SK-N-SH (cell line): ENCODE measurements at regions not wholly inside any gene's neighbourhood (a gene's known extent, or its start where the extent isn't known, plus 50 kb on each side); places are given as distances from the start of the nearest gene placed in this dataset.

Source experiments
- CTCF ChIA-PET: fragments of 300-600, 350-600 bp; formaldehyde crosslinking; extraction: SDS; loops from one replicate; lab custom pipeline; 2021; lab: Yijun Ruan, JAX
- POLR2A ChIA-PET: fragments of 350-600 bp; sonication (Branson Sonifier 250); formaldehyde crosslinking; extraction: SDS; loops from one replicate; lab custom pipeline; 2020; ENCODE audit warnings: antibody characterized with exemption, inconsistent platforms; lab: Yijun Ruan, JAX
- DNase-seq: peaks from one replicate; pipeline ENCODE4 v3.0.0; 2012
- H2AFZ ChIP-seq: fragments of 200-600 bp; sonication (generic); 2 replicates; pipeline ENCODE4 v1.8.1; 2016; ENCODE audit warnings: antibody characterized with exemption, mild to moderate bottlenecking, low read depth
- H3F3A ChIP-seq: fragments of 200-600 bp; sonication (generic); replicated peaks from 2 replicates; pipeline ENCODE3; 2016; ENCODE audit warnings: antibody characterized with exemption, mild to moderate bottlenecking; ENCODE audit not compliant: insufficient read depth
- H3K27ac ChIP-seq, 2 experiments: fragments of 200-500 bp in 1 of 2; fragments of 200-600 bp in 1 of 2; sonication (Bioruptor generic) in 1 of 2; sonication (generic), shearing (Covaris generic) in 1 of 2; 2 replicates each; pipeline versions ENCODE4 v1.5.1 to v1.6.1; 2014 to 2016; ENCODE audit warnings: low read depth in 2 of 2, inconsistent platforms in 1 of 2, low read length in 1 of 2, mild to moderate bottlenecking in 1 of 2, mixed read lengths in 1 of 2
- H3K27me3 ChIP-seq: fragments of 200-600 bp; sonication (generic), shearing (Covaris generic); 2 replicates; pipeline ENCODE4 v1.6.1; 2016; ENCODE audit warnings: mixed run types; ENCODE audit not compliant: insufficient read depth
- H3K36me3 ChIP-seq, 2 experiments: fragments of 200-500 bp in 1 of 2; fragments of 200-600 bp in 1 of 2; sonication (Bioruptor generic) in 1 of 2; sonication (generic) in 1 of 2; replicated peaks in 1 of 2; 2 replicates each; pipeline versions ENCODE3 to v1.5.1; 2014 to 2016; ENCODE audit warnings: low read length in 1 of 2, mild to moderate bottlenecking in 1 of 2; ENCODE audit not compliant: insufficient read depth in 2 of 2, control insufficient read depth in 1 of 2
- H3K4me1 ChIP-seq, 2 experiments: fragments of 200-500 bp in 1 of 2; fragments of 200-600 bp in 1 of 2; sonication (Bioruptor generic) in 1 of 2; sonication (generic), shearing (Covaris generic) in 1 of 2; 2 replicates each; pipeline versions ENCODE4 v1.5.1 to v1.6.1; 2014 to 2016; ENCODE audit warnings: low read depth in 1 of 2, low read length in 1 of 2, mixed run types in 1 of 2; ENCODE audit not compliant: insufficient read depth in 2 of 2, control insufficient read depth in 1 of 2
- H3K4me2 ChIP-seq: fragments of 200-600 bp; sonication (generic), shearing (Covaris generic); 2 replicates; pipeline ENCODE4 v1.6.1; 2017; ENCODE audit warnings: mixed run types
- H3K4me3 ChIP-seq, 2 experiments: fragments of 200-500 bp in 1 of 2; fragments of 200-600 bp in 1 of 2; sonication (Bioruptor generic) in 1 of 2; sonication (generic), shearing (Covaris generic) in 1 of 2; 2 replicates each; pipeline versions ENCODE4 v1.5.1 to v1.8.1; 2014 to 2016; ENCODE audit warnings: low read depth in 2 of 2, inconsistent platforms in 1 of 2, low read length in 1 of 2, mild to moderate bottlenecking in 1 of 2, mixed read lengths in 1 of 2, moderate library complexity in 1 of 2
- H3K79me2 ChIP-seq: fragments of 200-600 bp; sonication (generic); 2 replicates; pipeline ENCODE4 v1.8.1; 2017; ENCODE audit warnings: mild to moderate bottlenecking; ENCODE audit not compliant: insufficient read depth
- H3K9ac ChIP-seq: fragments of 200-600 bp; sonication (generic); 2 replicates; pipeline ENCODE4 v1.6.1; 2017; ENCODE audit warnings: mixed run types
- H3K9me2 ChIP-seq: fragments of 200-600 bp; sonication (generic); 2 replicates; pipeline ENCODE4 v1.6.1; 2017; ENCODE audit warnings: mixed run types
- H3K9me3 ChIP-seq: fragments of 200-600 bp; sonication (generic); 2 replicates; pipeline ENCODE4 v1.6.1; 2017; ENCODE audit warnings: mixed run types, mild to moderate bottlenecking, moderate library complexity
- H4K20me1 ChIP-seq: fragments of 200-600 bp; sonication (generic); 2 replicates; pipeline ENCODE4 v1.6.1; 2017; ENCODE audit warnings: mild to moderate bottlenecking, mixed run types; ENCODE audit not compliant: insufficient read depth
- CHD2 ChIP-seq: fragments of 150-350 bp; IDR thresholded peaks from 2 replicates; pipeline ENCODE4 v1.6.1; 2018; ENCODE audit warnings: low read length; ENCODE audit not compliant: partially characterized antibody
- EP300 ChIP-seq, 2 experiments: IDR thresholded peaks; 2 replicates each; pipeline versions ENCODE4 v1.4.0 to v1.6.1; 2012; ENCODE audit warnings: borderline replicate concordance in 1 of 2, low read depth in 1 of 2, low read length in 1 of 2
- FOSL2 ChIP-seq: IDR thresholded peaks from 2 replicates; pipeline ENCODE4 v1.4.0; 2012; ENCODE audit warnings: low read depth, mild to moderate bottlenecking, moderate library complexity, borderline replicate concordance
- FOXJ3 ChIP-seq: sonication (generic); formaldehyde crosslinking; IDR thresholded peaks from 2 replicates; pipeline ENCODE4 v1.5.1; 2020; ENCODE audit warnings: mild to moderate bottlenecking, missing genetic modification reagents
- GATA2 ChIP-seq: sonication (generic); formaldehyde crosslinking; IDR thresholded peaks from 2 replicates; pipeline ENCODE4 v1.5.0; 2020; ENCODE audit warnings: mild to moderate bottlenecking, missing genetic modification reagents
- JUND ChIP-seq: IDR thresholded peaks from 2 replicates; pipeline ENCODE4 v1.4.0; 2012
- MAX ChIP-seq: IDR thresholded peaks from 2 replicates; pipeline ENCODE4 v1.4.0; 2012; ENCODE audit warnings: low read depth
- MEF2A ChIP-seq: IDR thresholded peaks from 2 replicates; pipeline ENCODE4 v1.4.0; 2012; ENCODE audit warnings: low read depth, borderline replicate concordance
- MXI1 ChIP-seq: IDR thresholded peaks from 2 replicates; pipeline ENCODE4 v1.6.1; 2012; ENCODE audit warnings: mild to moderate bottlenecking, low read depth, low read length, improper control_type of control experiment
- NRF1 ChIP-seq: IDR thresholded peaks from 2 replicates; pipeline ENCODE4 v1.6.1; 2012; ENCODE audit warnings: low read depth, mild to moderate bottlenecking, low read length
- REST ChIP-seq: IDR thresholded peaks from 2 replicates; pipeline ENCODE4 v1.6.1; 2012; ENCODE audit warnings: mild to moderate bottlenecking, low read depth, low read length, moderate library complexity
- RXRA ChIP-seq: IDR thresholded peaks from 2 replicates; pipeline ENCODE4 v1.4.0; 2012; ENCODE audit warnings: low read depth, mild to moderate bottlenecking, borderline replicate concordance
- SIN3A ChIP-seq: IDR thresholded peaks from 2 replicates; pipeline ENCODE4 v1.6.1; 2012; ENCODE audit warnings: low read depth, mild to moderate bottlenecking, low read length, moderate library complexity, borderline replicate concordance
- TCF12 ChIP-seq: IDR thresholded peaks from 2 replicates; pipeline ENCODE4 v1.4.0; 2012
- ZBTB33 ChIP-seq: IDR thresholded peaks from 2 replicates; pipeline ENCODE4 v1.4.0; 2012; ENCODE audit warnings: low read depth, borderline replicate concordance

GRCh38 chr12:43238281-43238680 lies 313.7 kb downstream of the ADAMTS20 start:
- Histone ChIP-seq H3K36me3 (no peaks in the 10 kb centered on the region), H2AFZ (no peak overlapping the region), H3K4me2 (no peak overlapping the region), H3K79me2 (no peaks in the 10 kb centered on the region), H3F3A (no peaks in the 10 kb centered on the region), H3K4me3 (no peak overlapping the region), H3K27me3 (no peaks in the 10 kb centered on the region), H3K9me3 (no peaks in the 10 kb centered on the region), H3K9me2 (no peaks in the 10 kb centered on the region), H4K20me1 (no peaks in the 10 kb centered on the region), H3K9ac (no peak overlapping the region), H3K27ac (no peak overlapping the region), H3K4me1 (no peaks in the 10 kb centered on the region)
- ChIA-PET CTCF (no interaction called here), POLR2A (no interaction called here)
- TF ChIP-seq TCF12 (no peak), EP300 (IDR thresholded peaks at IDR 0.05; ENCODE audit: borderline replicate concordance in 1 of 2, low read depth in 1 of 2, low read length in 1 of 2) (no peak), FOXJ3 (CRISPR knock-in tag) (no peak), MAX (no peak), JUND (no peak), NRF1 (no peak), CHD2 (no peak), MXI1 (no peak), ZBTB33 (no peak), RXRA (no peak), FOSL2 (no peak), REST (no peak), MEF2A (no peak), GATA2 (CRISPR knock-in tag) (no peak), SIN3A (no peak)
- no peak for DNase-seq
